ENCODE measurements at regions not wholly inside any gene's neighbourhood (a gene's known extent, or its start where the extent isn't known, plus 50 kb on each side); places are given as distances from the start of the nearest gene placed in this dataset.

GRCh38 chr9:107227774-107228173, 55.3 kb upstream of the RAD23B start:
- Histone ChIP-seq H2BK20ac (ENCODE audit: low read length) (no peak overlapping the region), H4K20me1 (replicated peaks in 1 of 2; ENCODE audit: control insufficient read depth in 1 of 2, insufficient read depth in 2 of 2, low read length in 2 of 2) (no peaks in the 10 kb centered on the region), H3K18ac (ENCODE audit: extremely low read depth, low read length) (no peak overlapping the region), H3K4ac (replicated peaks; ENCODE audit: insufficient read length, low read depth, low read length) (no peak overlapping the region), H3K9ac (replicated peaks in 1 of 4; ENCODE audit: extremely low read depth in 1 of 4, low read depth in 3 of 4, low read length in 3 of 4) (no peak overlapping the region), H3K9me3 (ENCODE audit: insufficient read depth in 2 of 2, low read depth in 1 of 2, low read length in 1 of 2) (no peaks in the 10 kb centered on the region), H3K79me1 (ENCODE audit: low read depth, low read length) (no peaks in the 10 kb centered on the region), H3K23ac (ENCODE audit: insufficient read length) (no peak overlapping the region), H2BK5ac (ENCODE audit: low read depth, low read length) (no peak overlapping the region), H3K27ac (ENCODE audit: low read depth, low read length) (no peak overlapping the region), H3K79me2 (ENCODE audit: control insufficient read depth in 1 of 2, insufficient read depth in 2 of 2, low read length in 2 of 2) (no peaks in the 10 kb centered on the region), H2AK5ac (ENCODE audit: low read depth, low read length) (no peak overlapping the region), H2BK12ac (ENCODE audit: low read depth, low read length) (no peak overlapping the region), H3K23me2 (ENCODE audit: low read depth, low read length) (no peaks in the 10 kb centered on the region), H2BK120ac (replicated peaks; ENCODE audit: low read depth, low read length) (no peak overlapping the region), H3K4me1 (replicated peaks in 1 of 4; ENCODE audit: control insufficient read depth in 3 of 4, insufficient read depth in 4 of 4, low read length in 3 of 4) (peaks cover 0 to 8% (median 5%) of the 10 kb centered on the region in 4 experiments; a peak in 3 of 7 replicates), H3K36me3 (ENCODE audit: control insufficient read depth in 2 of 4, insufficient read depth in 4 of 4, low read length in 3 of 4) (no peaks in the 10 kb centered on the region), H4K8ac (ENCODE audit: extremely low read depth, insufficient read depth, low read length) (no peak overlapping the region), H3K4me2 (ENCODE audit: insufficient read depth in 1 of 2, low read depth in 2 of 2, low read length in 2 of 2) (no peak overlapping the region), H4K91ac (replicated peaks; ENCODE audit: insufficient read length, low read length) (no peak overlapping the region), H2AFZ (ENCODE audit: low read length) (no peak overlapping the region), H4K5ac (ENCODE audit: insufficient read length, low read depth, low read length) (no peak overlapping the region), H3K56ac (replicated peaks; ENCODE audit: insufficient read length, low read depth, low read length) (no peak overlapping the region), H3K4me3 (ENCODE audit: extremely low read depth in 1 of 4, insufficient read depth in 2 of 4, low read depth in 3 of 4, low read length in 4 of 4) (no peak overlapping the region), H3K27me3 (replicated peaks in 1 of 4; ENCODE audit: control insufficient read depth in 3 of 4, extremely low read depth in 1 of 4, insufficient read depth in 3 of 4, low read length in 3 of 4) (no peaks in the 10 kb centered on the region), H3K14ac (ENCODE audit: insufficient read length) (no peak overlapping the region), H2BK15ac (ENCODE audit: low read length) (no peak overlapping the region)
- CTCF ChIA-PET (ENCODE audit: partially characterized antibody): interaction anchor here (0.7 to 1.8 kb wide), 6 partner anchors 10 to 114 kb away, joined by 3 to 6 read pairs (median 3); no protein-coding TSS in a partner anchor
- TF ChIP-seq ZNF274 (IDR thresholded peaks at IDR 0.05; ENCODE audit: borderline replicate concordance, extremely low read depth, low read length) (no peak), HDAC6 (IDR thresholded peaks at IDR 0.05; ENCODE audit: low read depth, low read length) (no peak), JUN (IDR thresholded peaks at IDR 0.05; ENCODE audit: low read depth, low read length) (no peak), RAD21 (IDR thresholded peaks at IDR 0.05 in 1 of 2, conservative IDR thresholded peaks at IDR 0.05 in 1 of 2; ENCODE audit: low read depth in 2 of 2, low read length in 2 of 2) (no peak), SRF (IDR thresholded peaks at IDR 0.05; ENCODE audit: low read depth, low read length) (no peak)
- FAIRE-seq (no peak), DNase-seq (ENCODE audit: low read depth in 1 of 2, low spot score in 2 of 2) (no peak)
- WGBS, 2 experiments (ENCODE audit: extremely low coverage in 1 of 2, insufficient coverage in 1 of 2, insufficient read length in 1 of 2, insufficient replicate concordance in 2 of 2, low coverage in 1 of 2, low lambda C conversion rate in 2 of 2, missing lambda C conversion rate in 1 of 2): 90% methylated on average over 3 of the region's 3 CpGs; no CpG with 5 or more reads in 1 of the 2 experiments
- POLR2A ChIA-PET (ENCODE audit: partially characterized antibody): no interaction called here
